Breast epithelium (tissue), 3 donors: ENCODE measurements at regions not wholly inside any gene's neighbourhood (a gene's known extent, or its start where the extent isn't known, plus 50 kb on each side); places are given as distances from the start of the nearest gene placed in this dataset.
"Not testable (repeated sequence)": the region's sequence is repeated elsewhere in the genome, so short reads cannot be mapped to it uniquely, and the experiment has no call there.

ENCODE experiments used
- POLR2A ChIP-seq: fragments of 450-650 bp; IDR thresholded peaks from one replicate; pipeline ENCODE4 v1.6.1; 2016; ENCODE audit warnings: antibody characterized with exemption, mild to moderate bottlenecking, moderate library complexity
- TF ChIP-seq, protein P1 (sequence below), 3 donors: fragments of 450-650 bp; IDR thresholded peaks; one replicate each; pipeline ENCODE4 v1.5.1; 2016 to 2017; ENCODE audit warnings: antibody characterized with exemption in 3 of 3, mild to moderate bottlenecking in 3 of 3, moderate library complexity in 3 of 3

DNA sequence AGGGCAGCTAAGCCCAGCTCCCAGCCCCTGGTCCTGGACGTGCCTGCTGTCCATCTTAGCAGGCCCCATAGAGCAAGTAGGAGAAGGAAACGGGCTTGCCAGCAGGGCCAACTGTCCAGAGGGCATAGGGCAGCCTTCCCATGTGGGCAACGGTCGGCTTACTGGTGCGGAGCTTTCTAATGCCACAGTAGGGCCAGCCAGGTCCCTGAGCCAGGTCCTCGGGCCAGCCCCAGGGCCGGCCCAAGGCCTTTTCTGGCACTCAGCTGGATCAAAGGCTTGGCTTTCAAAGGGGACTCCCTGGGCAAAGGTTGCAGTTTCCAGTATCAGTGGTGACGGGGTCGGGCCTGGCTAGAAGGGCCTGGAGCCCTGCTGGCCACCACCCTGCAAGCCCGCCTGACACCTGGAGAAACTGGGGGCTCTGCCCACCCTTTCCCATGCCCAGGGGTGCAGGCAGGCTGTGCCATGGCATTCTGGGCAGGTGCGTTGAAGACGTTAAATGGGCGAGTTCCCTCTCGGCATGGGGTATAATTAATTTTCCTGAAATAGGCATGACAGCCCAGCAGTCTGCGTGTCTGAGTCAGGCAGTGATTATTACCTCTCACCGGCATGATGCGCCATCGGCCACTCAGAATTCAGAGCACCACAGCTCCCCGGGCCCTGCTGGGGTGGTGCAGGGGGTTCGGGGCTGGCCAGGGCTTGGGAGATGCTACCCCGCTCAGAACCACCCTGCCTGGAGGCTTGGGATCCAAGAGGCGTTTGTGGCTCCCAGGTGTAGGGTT is 4387.3 kb upstream of the TPTE start:
- TF ChIP-seq, protein P1, sequence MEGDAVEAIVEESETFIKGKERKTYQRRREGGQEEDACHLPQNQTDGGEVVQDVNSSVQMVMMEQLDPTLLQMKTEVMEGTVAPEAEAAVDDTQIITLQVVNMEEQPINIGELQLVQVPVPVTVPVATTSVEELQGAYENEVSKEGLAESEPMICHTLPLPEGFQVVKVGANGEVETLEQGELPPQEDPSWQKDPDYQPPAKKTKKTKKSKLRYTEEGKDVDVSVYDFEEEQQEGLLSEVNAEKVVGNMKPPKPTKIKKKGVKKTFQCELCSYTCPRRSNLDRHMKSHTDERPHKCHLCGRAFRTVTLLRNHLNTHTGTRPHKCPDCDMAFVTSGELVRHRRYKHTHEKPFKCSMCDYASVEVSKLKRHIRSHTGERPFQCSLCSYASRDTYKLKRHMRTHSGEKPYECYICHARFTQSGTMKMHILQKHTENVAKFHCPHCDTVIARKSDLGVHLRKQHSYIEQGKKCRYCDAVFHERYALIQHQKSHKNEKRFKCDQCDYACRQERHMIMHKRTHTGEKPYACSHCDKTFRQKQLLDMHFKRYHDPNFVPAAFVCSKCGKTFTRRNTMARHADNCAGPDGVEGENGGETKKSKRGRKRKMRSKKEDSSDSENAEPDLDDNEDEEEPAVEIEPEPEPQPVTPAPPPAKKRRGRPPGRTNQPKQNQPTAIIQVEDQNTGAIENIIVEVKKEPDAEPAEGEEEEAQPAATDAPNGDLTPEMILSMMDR (IDR thresholded peaks at IDR 0.05) = not testable (repeated sequence)
- not testable (repeated sequence) for TF ChIP-seq POLR2A
